HepG2 (cell line): ENCODE measurements at regions not wholly inside any gene's neighbourhood (a gene's known extent, or its start where the extent isn't known, plus 50 kb on each side); places are given as distances from the start of the nearest gene placed in this dataset.

Experiments used
- ATAC-seq: fragments of 200-7000 bp; cut with Tn5 transposase; 3 replicates; pipeline ENCODE4 v1.9.1; 2020; ENCODE audit warnings: mild to moderate bottlenecking, moderate library complexity
- BruUV-seq: library from RNA; stranded (reverse); fragments of 400-500 nt; replicated peaks from 2 replicates; lab custom pipeline; 2021; lab: Mats Ljungman, UMichigan
- CTCF ChIA-PET: fragments of 300-600 bp; formaldehyde crosslinking; extraction: SDS; loops from one replicate; lab custom pipeline; 2021; ENCODE audit warnings: low total read pairs, inconsistent platforms, low intra/inter-chr PET ratio; lab: Yijun Ruan, JAX
- POLR2A ChIA-PET: fragments of 350-600 bp; sonication (Branson Sonifier 250); formaldehyde crosslinking; loops from one replicate; lab custom pipeline; 2020; ENCODE audit warnings: antibody characterized with exemption, inconsistent platforms; lab: Yijun Ruan, JAX
- DNase-seq: peaks from one replicate; pipeline ENCODE4 v3.0.0-alpha.2; 2015; ENCODE audit warnings: low spot score
- FAIRE-seq: peaks from 3 replicates; lab custom pipeline; 2011; peaks lifted over from hg19 to GRCh38; lab: Jason Lieb, UNC
- H2AFZ ChIP-seq: one replicate; pipeline ENCODE4 v1.6.1; 2011; ENCODE audit warnings: low read length, inconsistent platforms
- H3K27ac ChIP-seq: fragments of 300-600 bp; 3 replicates; pipeline ENCODE4 v1.8.0; 2011; ENCODE audit warnings: mixed run types, mild to moderate bottlenecking, mixed read lengths, low read length, inconsistent platforms; ENCODE audit not compliant: insufficient read depth; ENCODE audit errors: extremely low read length
- H3K27me3 ChIP-seq, 2 experiments: fragments of 200-600 bp in 1 of 2; 2 replicates in 1 of 2; 3 replicates in 1 of 2; pipeline versions ENCODE4 v1.6.0 to v1.8.0; 2011; ENCODE audit warnings: low read length in 2 of 2, mild to moderate bottlenecking in 2 of 2, moderate library complexity in 2 of 2, inconsistent platforms in 1 of 2; ENCODE audit not compliant: insufficient read depth in 2 of 2, control insufficient read depth in 1 of 2
- H3K36me3 ChIP-seq, 2 experiments: fragments of 200-600 bp in 1 of 2; replicated peaks in 1 of 2; 2 replicates in 1 of 2; 3 replicates in 1 of 2; pipeline versions ENCODE4 v1.5.1 to v1.8.0; 2011; ENCODE audit warnings: low read length in 2 of 2, inconsistent platforms in 1 of 2; ENCODE audit not compliant: insufficient read depth in 2 of 2, control insufficient read depth in 1 of 2
- H3K4me1 ChIP-seq: 2 replicates; pipeline ENCODE4 v1.5.1; 2012; ENCODE audit warnings: low read length, inconsistent platforms; ENCODE audit not compliant: insufficient read depth
- H3K4me2 ChIP-seq: 2 replicates; pipeline ENCODE4 v1.6.0; 2011; ENCODE audit warnings: low read depth, low read length, inconsistent platforms
- H3K4me3 ChIP-seq, 3 experiments: fragments of 200-600 bp in 1 of 3; sonication (generic), shearing (Covaris generic) in 1 of 3; replicated peaks in 1 of 3; 2 replicates each; pipeline ENCODE4 v1.5.1; 2011 to 2016; ENCODE audit warnings: low read length in 3 of 3, inconsistent platforms in 2 of 3, low read depth in 2 of 3, mild to moderate bottlenecking in 2 of 3, control low read depth in 1 of 3, mixed read lengths in 1 of 3; ENCODE audit not compliant: insufficient read depth in 1 of 3
- H3K79me2 ChIP-seq: one replicate; pipeline ENCODE4 v1.6.1; 2011; ENCODE audit warnings: low read length, inconsistent platforms; ENCODE audit not compliant: insufficient read depth
- H3K9ac ChIP-seq: 2 replicates; pipeline ENCODE4 v1.6.0; 2011; ENCODE audit warnings: mild to moderate bottlenecking, low read depth, low read length, inconsistent platforms; ENCODE audit not compliant: insufficient read depth
- H3K9me3 ChIP-seq: 2 replicates; pipeline ENCODE4 v1.5.1; 2012; ENCODE audit warnings: mild to moderate bottlenecking, low read length
- H4K20me1 ChIP-seq: 2 replicates; pipeline ENCODE4 v1.6.0; 2011; ENCODE audit warnings: inconsistent platforms, mild to moderate bottlenecking, low read length, moderate library complexity; ENCODE audit not compliant: insufficient read depth
- CREB1 ChIP-seq, 2 experiments: fragments of 450-650 bp in 1 of 2; IDR thresholded peaks; 2 replicates each; pipeline ENCODE4 v1.6.1; 2016 to 2017; ENCODE audit warnings: control low read depth in 1 of 2, mild to moderate bottlenecking in 1 of 2, missing compliant biosample characterization in 1 of 2, missing genetic modification characterization in 1 of 2
- E2F2 ChIP-seq: sonication (generic); formaldehyde crosslinking; IDR thresholded peaks from 2 replicates; pipeline ENCODE4 v1.4.0; 2020; ENCODE audit warnings: missing genetic modification reagents, borderline replicate concordance
- SMAD3 ChIP-seq: sonication (generic); formaldehyde crosslinking; IDR thresholded peaks from 2 replicates; pipeline ENCODE4 v1.4.0; 2020; ENCODE audit warnings: missing genetic modification reagents
- SPEN ChIP-seq: sonication (generic); formaldehyde crosslinking; IDR thresholded peaks from 2 replicates; pipeline ENCODE4 v1.5.1; 2020; ENCODE audit warnings: low read depth, mild to moderate bottlenecking, missing genetic modification reagents
- SRSF9 ChIP-seq: fragments of 200-400 bp; formaldehyde crosslinking; IDR thresholded peaks from 2 replicates; pipeline ENCODE4 v1.6.1; 2018; ENCODE audit warnings: borderline replicate concordance, mild to moderate bottlenecking, low read depth, low read length; ENCODE audit not compliant: insufficient read depth, poor library complexity, severe bottlenecking
- ZNF788 ChIP-seq: sonication (generic); formaldehyde crosslinking; IDR thresholded peaks from 2 replicates; pipeline ENCODE4 v1.5.0; 2020; ENCODE audit warnings: mild to moderate bottlenecking, missing genetic modification reagents, borderline replicate concordance
- WGBS: methylation state at CpG from one replicate; pipeline ENCODE4 v1.1.6; 2017; ENCODE audit warnings: low lambda C conversion rate; 5-methylcytosine and 5-hydroxymethylcytosine counted together
- in situ Hi-C: cut with HindIII; loops from 2 replicates; pipeline ENCODE4 v1.10.0; 2017; ENCODE audit warnings: low pct_unique_long_range_greater_than_20kb; ENCODE audit not compliant: extremely low pct_ligation_motif_present
- intact Hi-C: fragments of 100-400 bp; cut with micrococcal nuclease; formaldehyde crosslinking; loops from one replicate; pipeline ENCODE4 v1.10.0; 2022; ENCODE audit not compliant: unreplicated experiment

GRCh38 chr20:60624066-60624465, 628.0 kb upstream of the CDH4 start:
- Histone ChIP-seq H3K9ac (no peak overlapping the region), H3K36me3 (no peaks in the 10 kb centered on the region), H3K9me3 (peaks cover 67% of the 10 kb centered on the region), H3K27me3 (no peaks in the 10 kb centered on the region), H3K4me2 (no peak overlapping the region), H3K27ac (no peak overlapping the region), H3K79me2 (no peaks in the 10 kb centered on the region), H3K4me1 (no peaks in the 10 kb centered on the region), H2AFZ (no peak overlapping the region), H3K4me3 (no peak overlapping the region), H4K20me1 (no peaks in the 10 kb centered on the region)
- BruUV-seq, result no TSS peak
- in situ Hi-C loops, result no loop called here
- ChIA-PET CTCF (no interaction called here), POLR2A (no interaction called here)
- WGBS, result 36% methylated on average over 4 of the region's 4 CpGs
- ATAC-seq (no peak), FAIRE-seq (no peak), DNase-seq (no peak)
- intact Hi-C loops, result no loop called here
- TF ChIP-seq ZNF788 (CRISPR knock-in tag) (no peak), SRSF9 (no peak), SMAD3 (no peak), E2F2 (CRISPR knock-in tag) (no peak), CREB1 (IDR thresholded peaks at IDR 0.05) (no peak), CREB1 (CRISPR knock-in tag; IDR thresholded peaks at IDR 0.05) (no peak), SPEN (CRISPR knock-in tag) (no peak)
